GM21529 (cell line): ENCODE measurements at regions not wholly inside any gene's neighbourhood (a gene's known extent, or its start where the extent isn't known, plus 50 kb on each side); places are given as distances from the start of the nearest gene placed in this dataset.
"Not testable (repeated sequence)": the region's sequence is repeated elsewhere in the genome, so short reads cannot be mapped to it uniquely, and the experiment has no call there.

Experiments
- ATAC-seq: cut with Tn5 transposase; IDR thresholded peaks from one replicate; pipeline ENCODE4 v1.9.1; 2021; ENCODE audit not compliant: unreplicated experiment

DNA sequence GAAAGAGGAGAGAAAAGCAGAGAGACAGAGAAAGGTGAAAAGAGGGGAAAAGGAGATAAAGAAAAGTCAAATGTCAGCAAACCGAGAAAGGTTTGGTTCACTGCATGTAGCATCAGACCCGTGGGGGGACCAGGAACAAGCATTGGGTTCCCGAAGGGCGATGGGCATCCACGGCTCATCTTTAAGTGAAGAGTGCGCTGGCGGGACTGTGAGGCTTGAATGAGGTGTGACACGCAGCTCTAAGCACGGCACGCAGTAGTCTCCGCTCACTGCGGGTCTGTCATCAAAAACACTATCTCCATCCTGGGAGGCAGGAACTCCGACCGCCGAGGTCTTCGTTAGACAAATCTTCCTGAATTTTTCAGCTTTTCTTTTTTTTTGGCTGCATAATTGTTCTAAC lies 173.4 kb upstream of the PFKP start:
- ATAC-seq = no peak

- ATAC-seq = no peak
These were observed 174.0 kb upstream of the PFKP start for GRCh38 chr10:2893158-2893845.

DNA sequence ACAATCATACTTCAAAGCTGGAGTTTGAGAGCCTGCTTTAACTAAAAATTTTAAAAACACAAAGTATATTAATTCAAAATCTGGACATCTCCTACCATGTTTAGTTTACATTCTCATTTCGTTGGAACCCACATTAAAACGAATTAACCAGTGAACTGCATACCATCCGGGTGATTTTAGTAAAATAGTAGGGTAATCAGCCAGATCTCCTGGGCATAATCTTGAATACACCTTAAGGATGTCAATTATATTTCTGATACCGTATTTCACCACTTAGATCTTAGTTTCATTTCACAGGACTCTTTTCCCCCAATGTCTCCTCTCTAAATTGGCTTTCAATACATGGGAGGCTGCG lies 175.6 kb upstream of the PFKP start:
- ATAC-seq = no peak

GRCh38 chr10:2891073-2891769 lies 176.1 kb upstream of the PFKP start:
- ATAC-seq = no peak

DNA sequence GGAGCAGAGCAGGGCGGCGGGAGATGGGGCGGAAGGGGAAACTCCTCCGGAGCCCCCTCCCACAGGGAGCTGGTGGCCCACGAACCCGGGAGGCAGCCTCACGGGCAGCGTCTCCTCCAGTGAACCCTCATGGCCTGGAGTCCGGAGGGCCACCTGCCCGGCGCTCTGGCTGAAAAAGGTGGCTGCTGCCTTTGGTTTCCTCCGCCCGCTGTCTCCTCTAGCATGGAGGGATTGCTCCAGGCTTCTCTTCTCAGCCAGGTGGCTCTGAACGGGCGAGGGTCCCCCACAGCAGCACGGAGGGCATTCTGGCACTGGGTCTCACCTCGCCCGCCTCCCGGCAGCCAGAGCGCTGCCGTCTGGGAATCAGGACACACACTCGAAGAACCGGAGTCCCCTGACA lies 177.3 kb upstream of the PFKP start:
- ATAC-seq = no peak

DNA sequence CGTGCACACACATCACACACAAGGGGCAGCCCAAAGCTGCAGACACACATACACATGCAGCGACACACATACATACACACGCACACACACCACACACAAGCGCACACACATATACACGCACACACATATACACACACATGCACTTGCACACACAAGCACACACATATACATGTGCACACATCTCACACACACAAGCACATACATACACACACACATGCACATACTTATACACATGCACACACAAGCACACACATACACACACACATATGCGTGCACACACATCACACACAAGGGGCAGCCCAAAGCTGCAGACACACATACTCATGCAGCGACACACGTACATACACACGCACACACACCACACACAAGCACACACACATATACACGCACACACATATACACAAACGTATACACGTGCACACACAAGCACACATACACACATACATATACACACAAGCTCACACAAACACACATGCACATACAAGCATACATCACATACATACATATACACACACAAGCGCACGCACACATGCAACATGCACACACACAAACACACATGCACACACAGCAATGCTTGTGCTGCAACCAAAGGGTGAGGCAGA lies 178.8 kb upstream of the PFKP start:
- ATAC-seq = no peak

DNA sequence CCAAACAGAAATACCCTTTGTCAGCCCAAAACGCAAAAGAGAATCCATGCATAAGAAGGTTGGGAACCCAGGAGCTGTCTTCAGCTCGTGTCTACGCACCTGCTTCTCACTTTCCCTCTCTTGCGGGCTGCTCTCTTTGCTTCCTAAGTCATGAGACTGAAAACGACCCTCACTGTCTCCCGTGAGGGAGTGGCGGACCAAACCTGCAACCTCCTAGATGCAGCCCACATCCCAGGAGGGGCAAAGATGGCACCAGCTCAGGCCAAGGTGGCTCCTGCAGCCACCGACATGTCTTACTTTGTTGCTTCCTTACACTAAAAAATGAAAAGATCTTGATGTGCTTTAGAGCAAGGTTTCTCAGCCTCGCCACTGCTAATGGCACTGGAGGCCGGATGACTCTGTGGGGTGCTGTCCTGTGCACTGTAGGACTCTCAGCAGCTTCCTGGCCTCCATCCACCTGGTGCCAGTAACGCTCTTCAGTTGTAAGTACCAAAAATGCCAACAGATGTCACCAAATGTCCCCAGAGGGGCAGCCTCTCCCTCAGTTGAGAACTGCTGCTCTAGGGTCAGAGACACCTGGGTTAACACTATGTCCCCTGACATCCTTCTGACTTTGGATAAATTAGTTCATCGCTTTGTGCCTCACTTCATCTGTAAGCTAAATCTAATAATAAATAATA lies 179.8 kb upstream of the PFKP start:
- no peak for ATAC-seq

DNA sequence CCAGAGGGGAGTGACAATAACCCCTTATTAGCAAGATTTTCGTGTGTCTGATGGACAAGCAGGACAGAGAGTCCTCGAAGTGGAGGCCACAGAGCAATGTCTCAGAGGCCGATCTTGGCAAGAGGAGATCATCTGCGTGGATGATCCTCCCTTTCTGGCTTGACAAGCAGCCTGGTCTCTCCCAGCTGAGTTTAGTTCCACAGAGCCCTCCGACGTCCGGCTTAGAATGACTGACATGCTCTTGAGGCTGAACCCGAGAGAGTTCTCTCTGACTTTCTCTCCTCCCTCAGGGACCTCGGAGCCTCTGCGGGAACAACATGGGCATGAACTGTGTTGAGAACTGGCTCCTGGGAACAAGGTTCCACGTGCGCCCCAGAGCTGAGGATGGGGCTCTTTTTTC lies 180.7 kb upstream of the PFKP start:
- no peak for ATAC-seq

DNA sequence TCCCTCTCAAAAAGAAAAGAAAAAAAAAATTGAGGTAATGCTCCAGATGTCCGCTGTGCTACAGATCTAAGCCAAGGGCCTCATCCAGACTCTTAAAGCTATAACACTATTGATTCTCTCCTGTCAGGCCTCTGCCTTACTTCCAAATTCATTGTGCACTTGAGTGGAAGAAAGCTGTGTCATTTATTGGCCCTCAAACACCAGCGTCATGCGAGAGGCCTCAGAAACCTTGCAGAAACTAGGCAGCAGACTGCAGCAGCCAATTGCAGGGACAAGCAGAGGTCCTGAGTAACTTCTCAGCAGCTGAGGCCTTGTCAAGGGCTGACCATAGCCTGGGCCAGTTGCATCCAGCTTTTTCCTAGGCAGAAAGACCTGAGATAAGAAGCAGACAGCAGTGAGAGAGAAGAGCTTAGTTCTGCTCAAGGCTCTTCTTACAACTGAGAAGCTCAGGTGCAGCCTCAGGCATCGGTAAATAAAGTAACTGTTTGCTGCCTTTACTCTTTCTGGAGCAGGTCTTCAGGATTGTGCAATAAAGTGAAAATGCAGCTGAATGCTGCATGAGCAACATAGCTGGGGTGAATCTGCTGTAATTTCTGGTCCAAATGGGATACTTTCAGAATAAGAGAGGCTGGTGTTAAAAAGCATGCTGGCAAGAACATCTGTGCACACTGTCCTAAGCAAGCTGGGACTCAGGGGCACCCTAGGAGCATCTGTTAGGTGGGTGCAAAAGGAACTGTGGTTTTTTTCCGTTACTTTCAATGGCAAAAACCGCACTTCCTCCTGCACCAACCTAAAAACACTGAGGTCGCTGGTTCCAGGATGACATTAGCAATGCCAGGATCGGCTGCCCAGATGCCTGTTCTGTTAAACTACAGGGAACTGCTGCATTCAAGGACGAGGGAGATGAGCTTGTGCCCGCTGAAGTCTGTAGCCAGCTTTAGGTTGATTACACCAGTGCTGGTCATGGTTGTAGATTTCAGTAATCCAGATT lies 181.8 kb upstream of the PFKP start:
- ATAC-seq = no peak

- ATAC-seq = not testable (repeated sequence)
These were observed 183.3 kb upstream of the PFKP start for GRCh38 chr10:2883983-2884540.

DNA sequence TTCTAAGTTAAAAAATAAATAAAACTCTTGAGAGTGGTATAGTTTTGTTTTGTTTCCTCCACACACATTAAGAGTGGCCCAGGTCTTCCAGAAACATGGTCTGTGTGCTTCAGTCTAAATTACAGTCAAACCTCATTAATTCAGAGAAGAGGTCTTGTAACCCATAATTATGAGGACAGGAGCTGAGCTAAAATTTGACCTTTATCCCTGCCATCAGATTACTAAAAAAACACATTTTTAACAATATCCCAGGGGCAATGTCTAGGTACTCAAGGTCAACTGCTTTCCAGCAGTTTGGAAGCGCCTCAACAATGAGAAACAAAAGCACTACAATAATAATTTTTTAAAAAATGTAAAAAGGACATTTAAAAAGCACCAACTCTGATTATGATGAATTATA lies 184.1 kb upstream of the PFKP start:
- ATAC-seq = no peak

DNA sequence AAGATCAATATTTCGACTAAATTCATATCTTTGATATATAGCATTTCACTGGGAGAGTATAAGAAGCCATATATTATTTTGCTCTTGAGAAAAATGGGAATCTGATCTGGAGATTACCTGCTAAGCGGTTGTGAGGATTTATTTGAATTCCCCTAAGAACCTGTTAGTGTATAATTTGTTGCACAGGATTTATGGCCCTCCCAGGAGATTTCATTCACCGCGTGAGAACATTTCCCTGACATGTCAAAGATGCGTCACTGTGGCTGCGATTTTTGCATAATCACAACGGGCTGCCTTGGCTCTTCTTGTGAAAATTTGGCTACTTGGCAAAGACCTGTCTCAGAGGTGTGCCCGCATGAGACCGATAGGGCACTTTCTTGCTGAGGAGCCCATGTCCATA lies 184.7 kb upstream of the PFKP start:
- no peak for ATAC-seq

DNA sequence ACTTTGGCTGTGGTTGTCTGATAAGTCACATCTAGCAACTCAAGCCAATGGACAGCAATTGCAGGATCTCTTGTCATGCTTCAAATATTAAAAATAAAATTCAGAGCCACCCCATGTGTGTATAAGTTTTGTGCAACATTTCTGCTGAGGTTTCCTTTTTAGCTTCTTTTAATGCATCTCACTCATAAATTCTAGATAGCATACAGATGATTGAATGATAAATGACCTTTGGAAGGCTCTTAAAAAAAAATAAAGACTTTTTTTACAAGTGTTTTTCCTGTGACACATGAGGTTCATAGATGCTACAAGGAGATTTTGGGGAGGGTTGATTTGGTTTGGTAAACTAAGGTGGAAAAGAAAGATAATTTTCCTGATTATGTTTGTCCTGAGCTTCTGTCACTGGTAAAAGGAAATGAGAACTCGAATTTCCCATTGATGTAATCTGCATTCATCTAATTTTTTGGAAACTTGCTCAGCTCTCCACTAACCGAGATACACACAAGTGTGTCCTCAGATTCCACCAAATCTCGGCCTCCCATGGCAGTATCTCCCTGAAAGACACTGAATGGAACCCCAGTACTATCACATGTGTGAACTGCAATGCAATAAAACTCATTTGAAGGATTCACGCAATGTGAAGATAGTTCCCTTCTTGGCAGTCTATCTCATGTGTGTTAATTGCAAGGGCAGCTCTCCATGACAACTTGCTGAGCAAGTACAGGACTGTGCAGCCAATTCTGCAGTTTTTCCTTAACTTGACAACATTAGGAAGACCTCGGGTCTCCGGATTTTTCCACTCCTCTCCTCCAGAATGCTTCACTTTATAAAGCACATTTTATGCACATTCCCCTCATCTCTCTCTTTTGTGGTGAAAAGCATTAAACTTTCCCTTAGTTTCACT lies 185.4 kb upstream of the PFKP start:
- ATAC-seq = no peak

DNA sequence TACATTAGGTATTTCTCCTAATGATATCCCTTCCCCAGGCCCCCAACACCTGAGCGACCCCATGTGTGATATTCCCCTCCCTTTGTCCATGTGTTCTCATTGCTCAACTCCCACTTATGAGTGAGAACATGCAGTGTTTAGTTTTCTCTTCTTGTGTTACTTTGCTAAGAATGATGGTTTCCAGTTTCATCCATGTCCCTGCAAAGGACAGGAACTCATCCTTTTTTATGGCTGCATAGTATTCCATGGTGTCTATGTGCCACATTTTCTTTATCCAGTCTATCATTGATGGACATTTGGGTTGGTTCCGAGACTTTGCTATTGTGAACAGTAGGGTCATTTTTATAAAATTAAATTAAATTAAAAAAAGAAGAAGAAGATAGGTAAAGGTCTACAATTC lies 187.3 kb upstream of the PFKP start:
- ATAC-seq = not testable (repeated sequence)

DNA sequence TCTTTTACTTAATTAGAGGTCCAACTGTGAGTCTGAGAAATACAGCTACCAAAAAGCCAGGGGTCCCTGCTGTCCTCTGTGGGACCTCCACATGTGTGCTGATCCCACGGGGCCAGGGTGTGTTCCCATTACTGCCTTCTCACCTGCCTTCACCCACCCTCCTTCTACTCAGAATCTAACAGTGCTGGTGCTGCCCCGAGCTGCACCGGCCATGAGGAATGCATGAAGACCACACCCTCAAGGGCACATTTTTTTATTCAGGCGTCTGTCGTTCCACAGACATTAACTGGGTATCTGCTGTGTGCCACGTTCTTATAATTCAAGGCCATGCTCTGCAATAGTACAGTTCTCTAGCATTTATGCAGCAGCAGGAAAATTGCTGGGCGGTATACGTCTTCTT lies 188.5 kb upstream of the PFKP start:
- no peak for ATAC-seq

DNA sequence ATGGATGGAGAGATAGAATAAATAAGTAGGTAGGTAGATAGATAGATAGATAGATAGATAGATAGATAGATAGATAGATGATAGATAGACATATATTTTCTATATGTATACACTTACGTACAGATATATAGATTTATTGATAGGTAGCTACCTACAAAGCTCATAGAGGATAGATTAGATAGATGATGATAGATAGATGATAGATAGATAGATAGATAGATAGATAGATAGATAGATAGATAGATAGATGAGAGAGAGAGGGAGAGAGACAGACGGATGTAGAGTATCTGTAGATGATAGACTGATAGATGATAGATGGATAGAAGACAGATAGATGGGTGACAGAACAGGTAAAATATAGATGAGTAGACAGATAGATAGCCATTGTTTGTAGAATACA lies 191.3 kb upstream of the PFKP start:
- ATAC-seq = no peak

DNA sequence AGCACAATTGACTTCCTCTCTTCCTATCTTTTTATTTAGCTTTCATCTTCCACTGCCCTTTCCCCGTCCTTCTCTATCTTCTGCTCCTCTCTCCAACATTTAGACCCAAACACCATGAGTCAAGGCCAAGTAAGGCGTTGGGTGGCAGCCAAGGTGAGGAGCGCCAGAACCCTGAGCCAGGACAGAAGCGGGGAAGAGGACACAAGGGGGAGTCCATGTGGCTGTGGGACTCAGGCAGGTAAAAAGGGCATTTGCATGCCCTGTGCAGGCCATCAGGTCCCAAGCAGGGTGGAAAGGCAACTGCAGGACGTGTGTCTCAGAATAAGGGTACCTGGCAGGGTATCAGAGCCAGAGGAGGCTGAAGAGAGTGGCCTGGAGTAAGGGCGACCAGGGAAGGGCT lies 192.4 kb upstream of the PFKP start:
- ATAC-seq = no peak

GRCh38 chr10:2873769-2874168 lies 193.6 kb upstream of the PFKP start:
- ATAC-seq = no peak

GRCh38 chr10:2871673-2872219 lies 195.6 kb upstream of the PFKP start:
- no peak for ATAC-seq
